ENCODE measurements at regions not wholly inside any gene's neighbourhood (a gene's known extent, or its start where the extent isn't known, plus 50 kb on each side); places are given as distances from the start of the nearest gene placed in this dataset.
"Not testable (repeated sequence)": the region's sequence is repeated elsewhere in the genome, so short reads cannot be mapped to it uniquely, and the experiment has no call there.

DNA sequence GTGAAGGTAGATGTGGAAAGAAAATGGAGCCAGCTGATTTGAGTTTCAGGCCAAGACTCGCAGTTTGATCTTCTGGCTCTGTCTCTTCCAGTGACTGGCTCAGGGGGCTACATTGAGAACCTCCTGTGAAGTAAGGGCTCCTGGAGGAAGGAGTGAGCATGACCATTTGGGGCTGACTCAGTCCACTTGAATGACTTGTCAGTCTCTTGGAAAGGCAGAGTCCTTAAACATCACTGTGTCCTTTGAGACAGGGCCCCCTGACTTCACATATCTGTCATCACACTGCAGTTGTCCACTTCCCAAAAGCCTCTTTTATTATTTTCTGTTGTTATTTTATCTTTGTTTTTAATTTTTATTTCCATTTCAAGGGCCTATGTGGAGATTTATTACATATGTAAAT lies 204.6 kb upstream of the APCDD1 start:
- intact Hi-C loops (cut with DNase I; ENCODE audit: low total_unique reads): no loop called here
- no peak for TF ChIP-seq POLR2AphosphoS5 (IDR thresholded peaks at IDR 0.05)
- no peak for TF ChIP-seq POLR2A (IDR thresholded peaks at IDR 0.05)
- no peak for TF ChIP-seq CTCF (IDR thresholded peaks at IDR 0.05)
- no peak for TF ChIP-seq EP300 (IDR thresholded peaks at IDR 0.05; ENCODE audit: low read depth)
- H3K27me3 ChIP-seq: no peaks in the 10 kb centered on the region
- in situ Hi-C loops (cut with MboI; ENCODE audit: low pct_ligation_motif_present in 1 of 4, low pct_unique_long_range_greater_than_20kb in 1 of 4, low sequenced_read_pairs in 3 of 4): no loop called here
- H3K9me3 ChIP-seq: no peaks in the 10 kb centered on the region
- H3K36me3 ChIP-seq: no peaks in the 10 kb centered on the region
- WGBS, 2 donors (ENCODE audit: low coverage in 1 of 2): 94% methylated on average over 1 of the region's 1 CpG; no CpG with 5 or more reads in 1 of the 2 donors
- H3K4me1 ChIP-seq: peaks cover 0 to 5% (median 0%) of the 10 kb centered on the region in 4 donors
- no peak overlapping the region for H3K4me3 ChIP-seq
- DNase-seq: no peak
- no peak overlapping the region for H3K27ac ChIP-seq

- TF ChIP-seq POLR2AphosphoS5 (IDR thresholded peaks at IDR 0.05) (no peak), CTCF (IDR thresholded peaks at IDR 0.05) (no peak), EP300 (IDR thresholded peaks at IDR 0.05; ENCODE audit: low read depth) (no peak), POLR2A (IDR thresholded peaks at IDR 0.05) (no peak)
- H3K4me1 ChIP-seq: peaks cover 0 to 2% (median 0%) of the 10 kb centered on the region in 4 donors
- H3K36me3 ChIP-seq: no peaks in the 10 kb centered on the region
- in situ Hi-C loops (cut with MboI; ENCODE audit: low pct_ligation_motif_present in 1 of 4, low pct_unique_long_range_greater_than_20kb in 1 of 4, low sequenced_read_pairs in 3 of 4) (no loop called here), intact Hi-C loops (cut with DNase I; ENCODE audit: low total_unique reads) (no loop called here)
- no peak overlapping the region for H3K4me3 ChIP-seq
- no peaks in the 10 kb centered on the region for H3K9me3 ChIP-seq
- 72 to 73% methylated on average over 4 of the region's 4 CpGs for WGBS, 2 donors (ENCODE audit: low coverage in 1 of 2)
- H3K27me3 ChIP-seq: no peaks in the 10 kb centered on the region
- DNase-seq: no peak
- H3K27ac ChIP-seq: no peak overlapping the region
These were observed 201.9 kb upstream of the APCDD1 start for GRCh38 chr18:10252494-10252893.

- intact Hi-C loops (cut with DNase I; ENCODE audit: low total_unique reads): no loop called here
- DNase-seq: no peak
- 64 to 72% methylated on average over 5 of the region's 5 CpGs for WGBS, 2 donors (ENCODE audit: low coverage in 1 of 2)
- Histone ChIP-seq H3K4me1 (no peaks in the 10 kb centered on the region), H3K4me3 (no peak overlapping the region), H3K36me3 (no peaks in the 10 kb centered on the region), H3K9me3 (no peaks in the 10 kb centered on the region), H3K27me3 (no peaks in the 10 kb centered on the region), H3K27ac (no peak overlapping the region)
- in situ Hi-C loops (cut with MboI; ENCODE audit: low pct_ligation_motif_present in 1 of 4, low pct_unique_long_range_greater_than_20kb in 1 of 4, low sequenced_read_pairs in 3 of 4): no loop called here
- no peak for TF ChIP-seq POLR2A (IDR thresholded peaks at IDR 0.05)
These were observed 201.3 kb upstream of the APCDD1 start for GRCh38 chr18:10252952-10253705.

DNA sequence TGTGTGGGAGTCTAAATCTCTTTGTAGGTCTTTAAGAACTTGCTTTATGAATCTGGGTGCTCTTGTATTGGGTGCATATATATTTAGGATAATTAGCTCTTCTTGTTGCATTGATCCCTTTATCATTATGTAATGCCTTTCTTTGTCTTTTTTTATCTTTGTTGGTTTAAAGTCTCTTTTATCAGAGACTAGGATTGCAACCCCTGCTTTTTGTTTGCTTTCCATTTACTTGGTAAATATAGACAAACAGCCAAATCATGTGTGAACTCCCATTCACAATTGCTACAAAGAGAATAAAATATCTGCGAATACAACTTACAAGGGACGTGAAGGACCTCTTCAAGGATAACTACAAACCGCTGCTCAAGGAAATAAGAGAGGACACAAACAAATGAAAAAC lies 198.2 kb upstream of the APCDD1 start:
- H3K36me3 ChIP-seq; H3K27ac ChIP-seq; H3K4me3 ChIP-seq; DNase-seq; H3K27me3 ChIP-seq; in situ Hi-C loops (cut with MboI; ENCODE audit: low pct_ligation_motif_present in 1 of 4, low pct_unique_long_range_greater_than_20kb in 1 of 4, low sequenced_read_pairs in 3 of 4); intact Hi-C loops (cut with DNase I; ENCODE audit: low total_unique reads); H3K4me1 ChIP-seq; H3K9me3 ChIP-seq: not testable (repeated sequence)
- WGBS, 2 donors (ENCODE audit: low coverage in 1 of 2): 50 to 53% methylated on average over 3 of the region's 3 CpGs

- TF ChIP-seq POLR2A (IDR thresholded peaks at IDR 0.05) (no peak), EP300 (IDR thresholded peaks at IDR 0.05; ENCODE audit: low read depth) (no peak), CTCF (IDR thresholded peaks at IDR 0.05) (no peak), POLR2AphosphoS5 (IDR thresholded peaks at IDR 0.05) (no peak)
- no peak for DNase-seq
- Histone ChIP-seq H3K27me3 (no peaks in the 10 kb centered on the region), H3K27ac (no peak overlapping the region), H3K4me1 (no peaks in the 10 kb centered on the region), H3K4me3 (no peak overlapping the region), H3K9me3 (no peaks in the 10 kb centered on the region), H3K36me3 (no peaks in the 10 kb centered on the region)
- intact Hi-C loops (cut with DNase I; ENCODE audit: low total_unique reads): no loop called here
- 76 to 79% methylated on average over 3 to 5 of the region's 5 CpGs for whole genome bisulfite sequencing, 2 donors (ENCODE audit: low coverage in 1 of 2)
- in situ Hi-C loops (cut with MboI; ENCODE audit: low pct_ligation_motif_present in 1 of 4, low pct_unique_long_range_greater_than_20kb in 1 of 4, low sequenced_read_pairs in 3 of 4): no loop called here
These were observed 195.5 kb upstream of the APCDD1 start for GRCh38 chr18:10258836-10259474.
